Hindlimb muscle (tissue), 1 donor: ENCODE measurements at regions not wholly inside any gene's neighbourhood (a gene's known extent, or its start where the extent isn't known, plus 50 kb on each side); places are given as distances from the start of the nearest gene placed in this dataset.
A peak's percentile ranks its signal among the peaks of the same experiment; 100 is the strongest.

ENCODE experiments used
- DNase-seq: peaks from one replicate; pipeline ENCODE4 v3.0.0-alpha.2; 2013

- no peak for DNase-seq
Measured at GRCh38 chr6:47116086-47116485, 74.0 kb upstream of the ADGRF1 start.

GRCh38 chr6:47114460-47114859, 72.3 kb upstream of the ADGRF1 start:
- DNase-seq, result no peak

GRCh38 chr6:47112317-47112716, 70.2 kb upstream of the ADGRF1 start:
- no peak for DNase-seq

GRCh38 chr6:47111685-47112084, 69.6 kb upstream of the ADGRF1 start:
- no peak for DNase-seq

- DNase-seq, result no peak
Measured at GRCh38 chr6:47109281-47109680, 67.1 kb upstream of the ADGRF1 start.

GRCh38 chr6:47106721-47107197, 64.6 kb upstream of the ADGRF1 start:
- DNase-seq, result no peak

GRCh38 chr6:47106216-47106615, 64.1 kb upstream of the ADGRF1 start:
- no peak for DNase-seq

- no peak for DNase-seq
Measured at GRCh38 chr6:47105469-47106178, 63.5 kb upstream of the ADGRF1 start.

- DNase-seq, result no peak
Measured at GRCh38 chr6:47103931-47104330, 61.8 kb upstream of the ADGRF1 start.

- DNase-seq, result no peak
Measured at GRCh38 chr6:47102331-47102730, 60.2 kb upstream of the ADGRF1 start.

- DNase-seq, result no peak
Measured at GRCh38 chr6:47098570-47098993, 56.5 kb upstream of the ADGRF1 start.

GRCh38 chr6:47097092-47097945, 55.2 kb upstream of the ADGRF1 start:
- DNase-seq, result peak; percentile 56

GRCh38 chr6:47096211-47096895, 54.2 kb upstream of the ADGRF1 start:
- DNase-seq, result no peak

GRCh38 chr6:47094241-47094925, 52.3 kb upstream of the ADGRF1 start:
- no peak for DNase-seq

- no peak for DNase-seq
Measured at GRCh38 chr6:47093169-47093568, 51.0 kb upstream of the ADGRF1 start.

GRCh38 chr6:47091886-47092668, 49.9 kb upstream of the ADGRF1 start:
- no peak for DNase-seq
